COLO668 (cell line): ENCODE measurements at regions not wholly inside any gene's neighbourhood (a gene's known extent, or its start where the extent isn't known, plus 50 kb on each side); places are given as distances from the start of the nearest gene placed in this dataset.

ENCODE experiments used
- DNase-seq: peaks from one replicate; lab custom pipeline; 2025; ENCODE audit not compliant: unreplicated experiment; lab: John Stamatoyannopoulos, UW

GRCh38 chr13:79997244-79997643, 343.7 kb downstream of the SPRY2 start:
- no peak for DNase-seq

- no peak for DNase-seq
These were observed 345.6 kb downstream of the SPRY2 start for GRCh38 chr13:79995334-79995733.

- DNase-seq: no peak
These were observed 348.8 kb downstream of the SPRY2 start for GRCh38 chr13:79992111-79992510.

DNA sequence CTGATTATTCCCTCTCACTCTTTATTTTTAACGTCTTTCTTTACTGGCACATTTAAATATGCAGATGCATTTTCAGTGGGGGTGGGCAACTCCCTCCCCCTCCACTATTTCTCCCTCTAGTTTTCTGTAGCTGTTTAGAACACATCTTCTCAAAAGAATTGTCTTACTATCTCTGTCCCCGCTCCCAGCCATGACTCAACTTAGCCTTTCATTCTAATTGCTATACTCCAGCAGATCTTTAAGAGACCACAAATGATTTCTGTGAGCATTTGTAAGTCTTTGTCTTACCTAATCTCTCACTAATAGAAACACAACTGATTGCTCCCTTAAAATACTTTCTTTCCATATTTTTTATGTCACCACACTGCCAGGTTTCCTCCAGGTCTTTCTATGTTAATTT, 350.9 kb downstream of the SPRY2 start:
- no peak for DNase-seq

- DNase-seq: no peak
These were observed 351.7 kb downstream of the SPRY2 start for GRCh38 chr13:79989217-79989661.

DNA sequence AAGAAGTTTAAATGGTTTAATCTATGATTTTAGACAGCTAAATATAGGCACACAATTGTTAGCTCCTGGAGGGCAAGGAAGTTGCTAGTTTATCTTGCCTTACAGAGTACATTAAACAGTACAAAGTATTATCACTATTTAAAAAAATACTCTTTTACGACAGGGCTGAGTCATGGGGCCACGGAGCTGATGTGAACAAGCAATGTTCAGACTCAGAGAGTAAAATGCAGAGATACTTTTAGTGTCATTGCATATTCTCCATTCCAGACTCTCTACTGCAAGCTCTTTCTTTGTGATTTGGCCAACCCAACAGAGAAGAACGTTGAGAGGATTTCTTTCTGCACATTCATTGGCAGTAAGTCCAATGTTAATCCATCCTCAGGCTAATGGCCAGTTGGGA, 352.4 kb downstream of the SPRY2 start:
- DNase-seq: no peak

- no peak for DNase-seq
These were observed 353.2 kb downstream of the SPRY2 start for GRCh38 chr13:79987761-79988160.

DNA sequence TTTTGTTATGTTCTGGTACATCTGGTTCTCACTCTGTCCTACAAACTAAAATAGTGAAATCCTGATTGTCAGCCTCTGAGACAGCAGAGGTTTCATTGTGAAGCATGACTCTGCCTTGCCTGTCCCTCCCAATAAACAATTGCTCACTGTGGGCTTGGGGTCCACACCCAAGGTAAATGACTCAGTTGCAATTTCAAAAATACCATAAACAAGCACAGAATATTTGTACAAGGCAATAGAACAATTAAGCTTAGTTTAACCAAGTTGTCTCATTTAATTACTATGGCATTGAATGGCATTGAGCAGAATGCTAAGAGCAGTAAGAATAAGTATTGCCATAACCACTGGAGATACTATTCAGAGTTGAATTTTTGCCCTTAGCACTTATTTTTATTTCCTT, 353.6 kb downstream of the SPRY2 start:
- DNase-seq: no peak

DNA sequence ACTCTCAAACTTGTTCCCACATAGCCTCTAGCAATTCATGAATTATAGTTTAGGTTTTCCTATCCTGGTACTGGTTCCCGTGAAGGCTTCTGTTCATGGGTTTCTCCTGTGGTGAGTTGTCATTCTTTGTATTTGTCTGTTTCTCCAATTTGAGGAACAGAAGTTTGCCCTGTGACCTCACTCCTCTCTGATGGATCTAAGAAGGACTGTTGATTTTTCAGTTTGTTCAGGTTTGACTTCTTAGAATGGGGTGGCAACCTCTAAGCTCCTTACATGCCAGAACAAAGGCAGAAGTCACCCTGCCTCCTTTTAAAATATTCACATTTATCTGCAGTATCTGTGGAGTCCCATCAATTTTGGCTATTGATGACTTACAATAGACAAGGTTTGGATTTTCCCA, 354.0 kb downstream of the SPRY2 start:
- DNase-seq: no peak

DNA sequence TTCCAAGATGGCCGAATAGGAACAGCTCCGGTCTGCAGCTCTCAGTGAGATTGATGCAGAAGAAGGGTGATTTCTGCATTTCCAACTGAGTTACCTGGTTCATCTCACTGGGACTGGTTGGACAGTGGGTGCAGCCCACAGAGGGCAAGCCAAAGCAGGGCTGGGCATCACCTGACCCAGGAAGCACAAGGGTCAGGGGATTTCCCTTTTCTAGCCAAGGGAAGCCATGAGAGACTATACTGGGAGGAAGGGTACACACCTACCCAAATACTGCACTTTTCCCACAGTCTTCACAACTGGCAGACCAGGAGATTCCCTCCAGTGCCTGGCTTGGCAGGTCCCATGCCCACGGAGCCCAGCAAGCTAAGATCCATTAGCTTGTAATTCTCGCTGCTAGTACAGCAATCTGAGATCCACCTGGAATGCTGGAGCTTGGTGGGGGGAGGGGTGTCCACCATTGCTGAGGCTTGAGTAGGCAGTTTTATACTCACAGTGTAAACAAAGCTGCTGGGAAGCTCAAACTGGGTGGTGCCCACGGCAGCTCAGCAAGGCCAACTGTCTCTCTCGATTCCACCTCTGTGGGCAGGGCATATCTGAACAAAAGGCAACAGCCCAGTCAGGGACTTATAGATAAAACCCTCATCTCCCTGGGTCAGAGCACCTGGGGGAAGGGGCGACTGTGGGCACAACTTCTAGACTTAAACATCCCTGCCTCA, 365.8 kb downstream of the SPRY2 start:
- peak; percentile 87 for DNase-seq

DNA sequence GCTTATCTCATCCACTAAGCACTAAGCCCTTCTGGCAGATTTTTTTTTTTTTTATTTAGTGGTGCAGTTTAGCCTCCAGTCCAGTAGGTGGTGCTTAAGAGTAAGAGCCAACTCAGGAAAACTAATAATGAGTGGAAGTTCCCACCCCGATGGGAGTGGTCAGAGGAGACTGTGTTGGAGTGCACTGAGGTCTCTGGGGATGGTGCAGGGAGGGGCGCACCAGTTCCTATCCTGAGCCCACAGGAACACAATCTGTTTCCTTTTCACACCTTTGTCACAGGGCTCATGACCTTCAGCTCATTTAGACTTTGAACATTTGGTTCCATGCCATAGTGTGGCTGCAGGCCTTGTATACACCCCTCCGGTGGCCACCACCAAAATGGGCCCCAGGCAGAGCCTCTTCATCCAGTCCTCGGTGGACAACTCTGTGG, 367.4 kb downstream of the SPRY2 start:
- no peak for DNase-seq

- no peak for DNase-seq
These were observed 368.8 kb downstream of the SPRY2 start for GRCh38 chr13:79972066-79972569.

GRCh38 chr13:79966493-79966895, 374.4 kb downstream of the SPRY2 start:
- no peak for DNase-seq

DNA sequence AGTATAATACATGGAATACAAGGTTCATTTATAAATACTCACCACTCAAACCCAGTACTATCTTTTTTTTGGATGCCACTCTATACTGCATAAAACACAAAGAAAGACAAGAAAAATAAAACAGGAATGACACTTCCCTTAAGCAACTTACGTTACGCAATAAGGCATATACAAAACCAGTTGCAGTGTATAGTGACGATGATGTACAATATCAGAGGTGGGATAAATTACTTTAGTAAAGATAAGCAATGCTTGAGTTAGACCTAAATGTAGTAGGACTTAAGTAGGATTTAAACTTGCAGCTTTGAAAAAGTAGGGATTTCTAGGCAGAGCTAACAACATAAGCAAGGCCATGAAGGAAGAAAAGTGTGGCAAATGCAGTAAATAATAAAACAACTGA, 374.9 kb downstream of the SPRY2 start:
- no peak for DNase-seq

DNA sequence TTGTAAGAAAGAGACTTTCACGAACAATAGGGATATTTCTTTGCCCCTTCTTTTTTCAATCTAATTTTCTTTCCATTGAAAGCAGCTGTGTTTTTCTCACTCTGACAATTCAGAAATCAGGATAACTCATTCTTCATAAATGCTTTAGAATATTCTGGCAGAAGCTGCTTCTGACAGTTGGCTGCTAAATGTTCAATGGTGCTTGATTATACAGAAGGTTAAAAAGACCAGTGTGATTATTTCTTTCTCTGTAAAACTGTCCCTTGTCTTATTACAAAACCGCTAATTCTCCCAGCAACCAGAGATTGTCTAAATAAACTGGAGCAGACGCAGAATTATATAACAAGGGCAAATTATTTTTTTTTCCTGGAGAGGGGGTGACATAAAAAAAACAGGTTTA, 394.4 kb downstream of the SPRY2 start:
- DNase-seq: no peak

- no peak for DNase-seq
These were observed 397.4 kb downstream of the SPRY2 start for GRCh38 chr13:79943346-79944023.

DNA sequence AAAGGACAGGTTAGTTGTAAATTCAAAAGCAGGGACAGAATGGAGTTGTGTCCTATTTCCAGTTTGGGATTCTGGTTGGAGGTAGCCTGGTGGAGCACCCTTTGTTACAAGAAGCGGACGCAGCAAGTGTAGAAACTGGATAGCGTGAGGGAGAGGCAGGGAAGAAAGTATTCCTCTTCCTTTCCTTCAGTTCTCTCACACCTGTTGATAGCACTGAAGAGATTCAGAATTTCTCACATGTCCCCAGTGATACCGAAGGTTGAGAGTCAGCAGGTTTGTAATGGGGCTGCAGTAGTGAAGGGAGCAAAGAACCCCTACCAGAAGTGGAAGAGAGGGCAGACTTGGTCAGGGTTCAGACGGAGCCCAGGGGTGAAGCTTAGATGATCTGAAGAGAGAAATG, 399.2 kb downstream of the SPRY2 start:
- no peak for DNase-seq

- no peak for DNase-seq
These were observed 401.2 kb downstream of the SPRY2 start for GRCh38 chr13:79939689-79940088.

- DNase-seq: no peak
These were observed 403.1 kb downstream of the SPRY2 start for GRCh38 chr13:79937771-79938216.

DNA sequence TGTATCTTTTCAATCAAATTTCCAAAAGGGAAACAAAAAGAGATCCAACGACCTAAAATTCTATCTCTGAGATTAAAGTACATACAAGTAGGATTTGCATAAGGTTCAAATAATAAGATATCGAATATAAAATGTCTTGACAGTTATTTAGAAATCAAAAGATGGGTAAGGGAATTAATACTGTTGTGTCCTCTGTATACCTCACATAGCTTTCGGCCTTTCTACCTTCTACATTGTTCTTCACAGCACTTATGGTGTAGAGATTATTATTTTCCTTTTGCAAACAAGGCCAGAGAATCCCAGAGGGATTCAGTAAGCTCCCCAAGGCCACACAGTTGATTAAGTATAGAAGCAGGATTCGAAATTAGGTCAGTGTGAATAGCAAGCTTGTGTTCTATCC, 403.6 kb downstream of the SPRY2 start:
- DNase-seq: no peak

GRCh38 chr13:79936368-79937136, 404.4 kb downstream of the SPRY2 start:
- no peak for DNase-seq

GRCh38 chr13:79935121-79935520, 405.8 kb downstream of the SPRY2 start:
- no peak for DNase-seq
